Fibroblast of the aortic adventitia (primary cell): ENCODE measurements at regions not wholly inside any gene's neighbourhood (a gene's known extent, or its start where the extent isn't known, plus 50 kb on each side); places are given as distances from the start of the nearest gene placed in this dataset.

Experiments
- DNase-seq: peaks from one replicate; pipeline ENCODE4 v3.0.0-alpha.2; 2010; ENCODE audit warnings: low read depth
- H3K4me3 ChIP-seq: 2 replicates; pipeline ENCODE4 v1.5.1; 2011; ENCODE audit warnings: low read depth, mild to moderate bottlenecking, control low read depth, low read length, moderate library complexity
- CTCF ChIP-seq: IDR thresholded peaks from 2 replicates; pipeline ENCODE4 v1.5.1; 2011; ENCODE audit warnings: mild to moderate bottlenecking, low read length, control low read depth, inconsistent platforms; ENCODE audit not compliant: insufficient read depth

GRCh38 chr14:51321036-51321435, 81.0 kb downstream of the TMX1 start:
- no peak overlapping the region for H3K4me3 ChIP-seq
- TF ChIP-seq CTCF = no peak
- DNase-seq = no peak

GRCh38 chr14:51323492-51323891, 83.4 kb downstream of the TMX1 start:
- no peak overlapping the region for H3K4me3 ChIP-seq
- DNase-seq = no peak
- TF ChIP-seq CTCF = no peak

GRCh38 chr14:51327376-51327775, 87.3 kb downstream of the TMX1 start:
- peak; percentile 61 for DNase-seq
- TF ChIP-seq CTCF = no peak
- no peak overlapping the region for H3K4me3 ChIP-seq

- no peak for TF ChIP-seq CTCF
- H3K4me3 ChIP-seq = no peak overlapping the region
- DNase-seq = peak; percentile 61
Measured at GRCh38 chr14:51328064-51328771, 88.2 kb downstream of the TMX1 start.

- H3K4me3 ChIP-seq = no peak overlapping the region
- no peak for TF ChIP-seq CTCF
- DNase-seq = peak; percentile 83
Measured at GRCh38 chr14:51328772-51329353, 88.8 kb downstream of the TMX1 start.

GRCh38 chr14:51331486-51332367, 91.7 kb downstream of the TMX1 start:
- no peak for DNase-seq
- no peak overlapping the region for H3K4me3 ChIP-seq
- TF ChIP-seq CTCF = no peak
